Activated effector memory CD4-positive, alpha-beta T cell treated with Interleukin-2 at 50 U/mL for 16 hours (primary cell): ENCODE measurements at regions not wholly inside any gene's neighbourhood (a gene's known extent, or its start where the extent isn't known, plus 50 kb on each side); places are given as distances from the start of the nearest gene placed in this dataset.

Experiments used
- DNase-seq: peaks from one replicate; pipeline ENCODE4 v3.0.0-alpha.2; 2020

- DNase-seq: no peak
These were observed 1423.6 kb downstream of the AACS start for GRCh38 chr12:126488806-126489205.

GRCh38 chr12:126492181-126492580 is 1426.9 kb downstream of the AACS start:
- no peak for DNase-seq

GRCh38 chr12:126493366-126494108 is 1428.3 kb downstream of the AACS start:
- no peak for DNase-seq

GRCh38 chr12:126496201-126496600 is 1431.0 kb downstream of the AACS start:
- DNase-seq: no peak

- DNase-seq: no peak
These were observed 1441.4 kb downstream of the AACS start for GRCh38 chr12:126506426-126507182.

- no peak for DNase-seq
These were observed 1442.0 kb downstream of the AACS start for GRCh38 chr12:126507231-126507630.

- no peak for DNase-seq
These were observed 1444.3 kb downstream of the AACS start for GRCh38 chr12:126509572-126509971.

- no peak for DNase-seq
These were observed 1445.4 kb downstream of the AACS start for GRCh38 chr12:126510630-126511029.

GRCh38 chr12:126512916-126513913 is 1448.0 kb downstream of the AACS start:
- no peak for DNase-seq

GRCh38 chr12:126518596-126519200 is 1453.5 kb downstream of the AACS start:
- DNase-seq: no peak

- no peak for DNase-seq
These were observed 1454.6 kb downstream of the AACS start for GRCh38 chr12:126519833-126520232.

- DNase-seq: no peak
These were observed 1458.7 kb downstream of the AACS start for GRCh38 chr12:126523891-126524290.

- DNase-seq: no peak
These were observed 1469.3 kb downstream of the AACS start for GRCh38 chr12:126534495-126534894.

GRCh38 chr12:126534942-126535341 is 1469.7 kb downstream of the AACS start:
- DNase-seq: no peak

GRCh38 chr12:126535971-126536370 is 1470.7 kb downstream of the AACS start:
- no peak for DNase-seq

GRCh38 chr12:126537961-126538530 is 1472.8 kb downstream of the AACS start:
- no peak for DNase-seq

GRCh38 chr12:126538888-126539287 is 1473.7 kb downstream of the AACS start:
- DNase-seq: no peak

GRCh38 chr12:126545411-126545810 is 1480.2 kb downstream of the AACS start:
- no peak for DNase-seq

GRCh38 chr12:126547905-126548304 is 1482.7 kb downstream of the AACS start:
- DNase-seq: no peak

GRCh38 chr12:126551869-126552268 is 1486.6 kb downstream of the AACS start:
- no peak for DNase-seq

- no peak for DNase-seq
These were observed 1489.4 kb downstream of the AACS start for GRCh38 chr12:126554625-126555024.

GRCh38 chr12:126557659-126558058 is 1492.4 kb downstream of the AACS start:
- no peak for DNase-seq
